ENCODE measurements at regions not wholly inside any gene's neighbourhood (a gene's known extent, or its start where the extent isn't known, plus 50 kb on each side); places are given as distances from the start of the nearest gene placed in this dataset.

DNA sequence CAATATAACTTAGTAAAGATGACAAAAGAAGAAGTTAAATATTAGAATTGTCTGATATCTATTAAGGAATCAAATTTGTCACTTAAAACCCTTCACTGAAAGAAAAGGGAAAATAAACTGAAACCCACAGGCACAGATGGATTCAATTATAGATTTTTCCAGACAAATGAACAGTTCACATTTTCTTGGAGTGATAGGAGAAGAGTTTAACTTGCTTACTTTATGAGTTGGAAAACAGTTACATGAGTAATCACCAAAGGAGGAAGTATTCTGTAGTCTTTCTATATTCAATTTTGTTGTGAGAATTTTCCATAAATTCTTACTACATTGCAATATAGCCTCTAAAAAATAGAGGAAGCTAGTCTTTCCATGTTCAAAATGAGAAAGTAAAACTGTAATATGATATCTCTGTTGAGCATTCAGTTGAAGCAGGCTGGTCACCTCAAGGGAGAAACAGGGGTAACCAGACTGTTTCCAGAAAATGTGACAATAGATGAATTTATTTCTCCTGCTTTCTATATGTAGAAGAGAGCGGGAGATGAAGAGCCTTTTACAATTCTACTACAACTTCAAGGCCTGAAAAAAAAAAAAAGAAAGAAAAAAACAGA is 330.3 kb upstream of the EPHA5 start:
- H3K4me1 ChIP-seq (ENCODE audit: insufficient read depth, low read length), result 0 out of 2 replicates have a peak, but pooled peaks cover 4% of the 10 kb centered on the region
- ATAC-seq (no peak), DNase-seq (ENCODE audit: low spot score) (no peak), FAIRE-seq (no peak)
- no peak for TF ChIP-seq ZNF567 (CRISPR knock-in tag; IDR thresholded peaks at IDR 0.05; ENCODE audit: borderline replicate concordance)
- no peak for TF ChIP-seq ZNF768 (CRISPR knock-in tag; IDR thresholded peaks at IDR 0.05)
- TF ChIP-seq KMT2A (CRISPR knock-in tag; IDR thresholded peaks at IDR 0.05), result no peak
- TF ChIP-seq SIX1 (CRISPR knock-in tag; IDR thresholded peaks at IDR 0.05; ENCODE audit: borderline replicate concordance), result peak; percentile 90; the same call in 1 of the 2 replicates
- peak overlapping the region; percentile 69 to 88 (median 69); a peak in 5 of 6 replicates for H3K4me3 ChIP-seq (replicated peaks in 1 of 3; ENCODE audit: insufficient read depth in 1 of 3, low read depth in 2 of 3, low read length in 3 of 3)
- H4K20me1 ChIP-seq (ENCODE audit: insufficient read depth, low read length), result no peaks in the 10 kb centered on the region; the same call in 1 of the 2 replicates
- CTCF ChIA-PET (ENCODE audit: low intra/inter-chr PET ratio, low total read pairs), result no interaction called here
- H2AFZ ChIP-seq (ENCODE audit: low read length), result no peak overlapping the region
- WGBS (ENCODE audit: low lambda C conversion rate), result 58% methylated on average over 1 of the region's 1 CpG
- no peaks in the 10 kb centered on the region for H3K36me3 ChIP-seq (replicated peaks in 1 of 2; ENCODE audit: control insufficient read depth in 1 of 2, insufficient read depth in 2 of 2, low read length in 2 of 2)
- peak overlapping the region; percentile 87 for H3K9ac ChIP-seq (ENCODE audit: insufficient read depth, low read depth, low read length)
- no peaks in the 10 kb centered on the region for H3K27me3 ChIP-seq (ENCODE audit: control insufficient read depth in 1 of 2, insufficient read depth in 2 of 2, low read length in 2 of 2)
- no peaks in the 10 kb centered on the region for H3K9me3 ChIP-seq (ENCODE audit: low read length)
- H3K27ac ChIP-seq (ENCODE audit: extremely low read length, insufficient read depth, low read length), result peak overlapping the region; percentile 95
- BruUV-seq (replicated peaks), result no TSS peak
- peak overlapping the region; percentile 61 for H3K4me2 ChIP-seq (ENCODE audit: low read depth, low read length)
- peaks cover 52% of the 10 kb centered on the region for H3K79me2 ChIP-seq (ENCODE audit: insufficient read depth, low read length)
- intact Hi-C loops (cut with micrococcal nuclease; ENCODE audit: unreplicated experiment) (no loop called here), in situ Hi-C loops (cut with HindIII; ENCODE audit: extremely low pct_ligation_motif_present, low pct_unique_long_range_greater_than_20kb) (no loop called here)
- POLR2A ChIA-PET, result no interaction called here

DNA sequence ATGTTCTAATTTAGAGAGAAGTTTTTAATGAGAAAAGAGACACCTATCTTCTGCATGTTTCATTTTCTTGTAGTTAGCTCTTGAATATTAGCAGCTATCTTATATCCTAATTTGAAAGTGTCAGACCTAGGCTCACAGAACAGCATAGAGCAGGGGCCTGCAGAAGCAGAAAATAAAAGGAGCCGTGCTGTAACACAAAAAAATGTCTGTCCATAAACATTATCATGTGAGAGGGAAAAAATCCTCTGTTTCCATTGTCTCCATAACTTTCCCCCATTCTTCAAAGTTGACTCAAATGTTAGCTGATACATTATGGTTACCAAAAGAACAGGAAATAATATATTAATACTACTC is 329.2 kb upstream of the EPHA5 start:
- no TSS peak for BruUV-seq (replicated peaks)
- intact Hi-C loops (cut with micrococcal nuclease; ENCODE audit: unreplicated experiment) (no loop called here), in situ Hi-C loops (cut with HindIII; ENCODE audit: extremely low pct_ligation_motif_present, low pct_unique_long_range_greater_than_20kb) (no loop called here)
- WGBS (ENCODE audit: low lambda C conversion rate), result 3% methylated on average over 1 of the region's 1 CpG
- POLR2A ChIA-PET, result interaction anchor here (1.4 to 2.0 kb wide), 3 partner anchors 8 to 16 kb away, joined by 3 to 13 read pairs (median 5); no protein-coding TSS in a partner anchor
- DNase-seq (ENCODE audit: low spot score) (no peak), ATAC-seq (peak; percentile 78), FAIRE-seq (no peak)
- Histone ChIP-seq H3K4me3 (replicated peaks in 1 of 3; ENCODE audit: insufficient read depth in 1 of 3, low read depth in 2 of 3, low read length in 3 of 3) (peak overlapping the region; percentile 69 to 88 (median 69)), H3K79me2 (ENCODE audit: insufficient read depth, low read length) (peaks cover 46% of the 10 kb centered on the region), H4K20me1 (ENCODE audit: insufficient read depth, low read length) (no peaks in the 10 kb centered on the region; the same call in 1 of the 2 replicates), H3K4me1 (ENCODE audit: insufficient read depth, low read length) (0 out of 2 replicates have a peak, but pooled peaks cover 4% of the 10 kb centered on the region), H2AFZ (ENCODE audit: low read length) (no peak overlapping the region), H3K36me3 (replicated peaks in 1 of 2; ENCODE audit: control insufficient read depth in 1 of 2, insufficient read depth in 2 of 2, low read length in 2 of 2) (no peaks in the 10 kb centered on the region), H3K27me3 (ENCODE audit: control insufficient read depth in 1 of 2, insufficient read depth in 2 of 2, low read length in 2 of 2) (no peaks in the 10 kb centered on the region), H3K27ac (ENCODE audit: extremely low read length, insufficient read depth, low read length) (peak overlapping the region; percentile 95), H3K9me3 (ENCODE audit: low read length) (no peaks in the 10 kb centered on the region), H3K9ac (ENCODE audit: insufficient read depth, low read depth, low read length) (peak overlapping the region; percentile 87), H3K4me2 (ENCODE audit: low read depth, low read length) (peak overlapping the region; percentile 61)
- no peak for TF ChIP-seq SIN3B (IDR thresholded peaks at IDR 0.05; ENCODE audit: low read length)
- no peak for TF ChIP-seq SUZ12 (IDR thresholded peaks at IDR 0.05; ENCODE audit: low read depth, low read length)
- TF ChIP-seq GATA4 (IDR thresholded peaks at IDR 0.05; ENCODE audit: borderline replicate concordance, low read depth), result no peak
- TF ChIP-seq MYC (CRISPR knock-in tag; IDR thresholded peaks at IDR 0.05; ENCODE audit: borderline replicate concordance), result no peak
- CTCF ChIA-PET (ENCODE audit: low intra/inter-chr PET ratio, low total read pairs), result no interaction called here

Data from HepG2 (cell line).